ENCODE measurements at regions not wholly inside any gene's neighbourhood (a gene's known extent, or its start where the extent isn't known, plus 50 kb on each side); places are given as distances from the start of the nearest gene placed in this dataset.

DNA sequence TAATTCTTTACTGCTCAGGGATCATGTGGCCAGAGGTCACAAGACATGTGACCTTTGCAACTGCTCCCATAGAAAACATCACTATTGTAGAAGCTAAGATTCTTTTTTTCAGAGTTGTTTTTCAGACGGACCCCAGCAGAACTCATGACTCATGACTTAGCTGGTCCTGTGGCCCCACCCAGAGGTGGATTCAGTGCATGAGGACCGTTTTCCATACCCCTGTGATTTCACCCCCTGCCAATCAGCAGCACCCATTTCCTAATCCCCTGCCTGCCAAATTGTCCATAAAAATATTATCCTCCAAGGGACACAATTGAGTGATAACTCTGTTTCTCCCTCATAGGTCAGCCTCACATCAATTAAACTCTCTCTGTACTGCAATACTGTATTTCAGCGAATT lies 777.5 kb downstream of the NLGN4Y start:
- no peak for TF ChIP-seq POLR2A (IDR thresholded peaks at IDR 0.05)
- TF ChIP-seq, protein P1, sequence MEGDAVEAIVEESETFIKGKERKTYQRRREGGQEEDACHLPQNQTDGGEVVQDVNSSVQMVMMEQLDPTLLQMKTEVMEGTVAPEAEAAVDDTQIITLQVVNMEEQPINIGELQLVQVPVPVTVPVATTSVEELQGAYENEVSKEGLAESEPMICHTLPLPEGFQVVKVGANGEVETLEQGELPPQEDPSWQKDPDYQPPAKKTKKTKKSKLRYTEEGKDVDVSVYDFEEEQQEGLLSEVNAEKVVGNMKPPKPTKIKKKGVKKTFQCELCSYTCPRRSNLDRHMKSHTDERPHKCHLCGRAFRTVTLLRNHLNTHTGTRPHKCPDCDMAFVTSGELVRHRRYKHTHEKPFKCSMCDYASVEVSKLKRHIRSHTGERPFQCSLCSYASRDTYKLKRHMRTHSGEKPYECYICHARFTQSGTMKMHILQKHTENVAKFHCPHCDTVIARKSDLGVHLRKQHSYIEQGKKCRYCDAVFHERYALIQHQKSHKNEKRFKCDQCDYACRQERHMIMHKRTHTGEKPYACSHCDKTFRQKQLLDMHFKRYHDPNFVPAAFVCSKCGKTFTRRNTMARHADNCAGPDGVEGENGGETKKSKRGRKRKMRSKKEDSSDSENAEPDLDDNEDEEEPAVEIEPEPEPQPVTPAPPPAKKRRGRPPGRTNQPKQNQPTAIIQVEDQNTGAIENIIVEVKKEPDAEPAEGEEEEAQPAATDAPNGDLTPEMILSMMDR (IDR thresholded peaks at IDR 0.05): no peak
